K562 (cell line): ENCODE measurements at regions not wholly inside any gene's neighbourhood (a gene's known extent, or its start where the extent isn't known, plus 50 kb on each side); places are given as distances from the start of the nearest gene placed in this dataset.

Experiments
- CHCHD3 ChIP-seq: fragments of 250-450 bp; sonication (Bioruptor Pico); IDR thresholded peaks from 2 replicates; pipeline ENCODE4 v2.1.2; 2022; ENCODE audit warnings: mild to moderate bottlenecking
- MAX ChIP-seq: sonication (generic); formaldehyde crosslinking; IDR thresholded peaks from 2 replicates; pipeline ENCODE4 v1.9.0; 2022; ENCODE audit warnings: mild to moderate bottlenecking, missing genetic modification reagents
- ZNF174 ChIP-seq: fragments of 250-450 bp; sonication (Bioruptor Pico); IDR thresholded peaks from 2 replicates; pipeline ENCODE4 v1.4.0; 2020; ENCODE audit warnings: mild to moderate bottlenecking
- ZNF274 ChIP-seq: IDR thresholded peaks from 2 replicates; pipeline ENCODE4 v1.6.1; 2011; ENCODE audit warnings: low read depth, mild to moderate bottlenecking, low read length, moderate library complexity, borderline replicate concordance

- no peak for TF ChIP-seq MAX (CRISPR knock-in tag)
- TF ChIP-seq ZNF174 (CRISPR knock-in tag) = no peak
- no peak for TF ChIP-seq ZNF274
- no peak for TF ChIP-seq CHCHD3 (CRISPR knock-in tag)
Observed at GRCh38 chr13:19268331-19268730, 86.7 kb upstream of the TUBA3C start.
